SK-N-SH (cell line): ENCODE measurements at regions not wholly inside any gene's neighbourhood (a gene's known extent, or its start where the extent isn't known, plus 50 kb on each side); places are given as distances from the start of the nearest gene placed in this dataset.

ENCODE experiments used
- CTCF ChIA-PET: fragments of 300-600, 350-600 bp; formaldehyde crosslinking; extraction: SDS; loops from one replicate; lab custom pipeline; 2021; lab: Yijun Ruan, JAX
- POLR2A ChIA-PET: fragments of 350-600 bp; sonication (Branson Sonifier 250); formaldehyde crosslinking; extraction: SDS; loops from one replicate; lab custom pipeline; 2020; ENCODE audit warnings: antibody characterized with exemption, inconsistent platforms; lab: Yijun Ruan, JAX
- DNase-seq: peaks from one replicate; pipeline ENCODE4 v3.0.0; 2012
- H2AFZ ChIP-seq: fragments of 200-600 bp; sonication (generic); 2 replicates; pipeline ENCODE4 v1.8.1; 2016; ENCODE audit warnings: antibody characterized with exemption, mild to moderate bottlenecking, low read depth
- H3F3A ChIP-seq: fragments of 200-600 bp; sonication (generic); replicated peaks from 2 replicates; pipeline ENCODE3; 2016; ENCODE audit warnings: antibody characterized with exemption, mild to moderate bottlenecking; ENCODE audit not compliant: insufficient read depth
- H3K27ac ChIP-seq, 2 experiments: fragments of 200-500 bp in 1 of 2; fragments of 200-600 bp in 1 of 2; sonication (Bioruptor generic) in 1 of 2; sonication (generic), shearing (Covaris generic) in 1 of 2; 2 replicates each; pipeline versions ENCODE4 v1.5.1 to v1.6.1; 2014 to 2016; ENCODE audit warnings: low read depth in 2 of 2, inconsistent platforms in 1 of 2, low read length in 1 of 2, mild to moderate bottlenecking in 1 of 2, mixed read lengths in 1 of 2
- H3K27me3 ChIP-seq: fragments of 200-600 bp; sonication (generic), shearing (Covaris generic); 2 replicates; pipeline ENCODE4 v1.6.1; 2016; ENCODE audit warnings: mixed run types; ENCODE audit not compliant: insufficient read depth
- H3K36me3 ChIP-seq, 2 experiments: fragments of 200-500 bp in 1 of 2; fragments of 200-600 bp in 1 of 2; sonication (Bioruptor generic) in 1 of 2; sonication (generic) in 1 of 2; replicated peaks in 1 of 2; 2 replicates each; pipeline versions ENCODE3 to v1.5.1; 2014 to 2016; ENCODE audit warnings: low read length in 1 of 2, mild to moderate bottlenecking in 1 of 2; ENCODE audit not compliant: insufficient read depth in 2 of 2, control insufficient read depth in 1 of 2
- H3K4me1 ChIP-seq, 2 experiments: fragments of 200-500 bp in 1 of 2; fragments of 200-600 bp in 1 of 2; sonication (Bioruptor generic) in 1 of 2; sonication (generic), shearing (Covaris generic) in 1 of 2; 2 replicates each; pipeline versions ENCODE4 v1.5.1 to v1.6.1; 2014 to 2016; ENCODE audit warnings: low read depth in 1 of 2, low read length in 1 of 2, mixed run types in 1 of 2; ENCODE audit not compliant: insufficient read depth in 2 of 2, control insufficient read depth in 1 of 2
- H3K4me2 ChIP-seq: fragments of 200-600 bp; sonication (generic), shearing (Covaris generic); 2 replicates; pipeline ENCODE4 v1.6.1; 2017; ENCODE audit warnings: mixed run types
- H3K4me3 ChIP-seq, 2 experiments: fragments of 200-500 bp in 1 of 2; fragments of 200-600 bp in 1 of 2; sonication (Bioruptor generic) in 1 of 2; sonication (generic), shearing (Covaris generic) in 1 of 2; 2 replicates each; pipeline versions ENCODE4 v1.5.1 to v1.8.1; 2014 to 2016; ENCODE audit warnings: low read depth in 2 of 2, inconsistent platforms in 1 of 2, low read length in 1 of 2, mild to moderate bottlenecking in 1 of 2, mixed read lengths in 1 of 2, moderate library complexity in 1 of 2
- H3K79me2 ChIP-seq: fragments of 200-600 bp; sonication (generic); 2 replicates; pipeline ENCODE4 v1.8.1; 2017; ENCODE audit warnings: mild to moderate bottlenecking; ENCODE audit not compliant: insufficient read depth
- H3K9ac ChIP-seq: fragments of 200-600 bp; sonication (generic); 2 replicates; pipeline ENCODE4 v1.6.1; 2017; ENCODE audit warnings: mixed run types
- H3K9me2 ChIP-seq: fragments of 200-600 bp; sonication (generic); 2 replicates; pipeline ENCODE4 v1.6.1; 2017; ENCODE audit warnings: mixed run types
- H3K9me3 ChIP-seq: fragments of 200-600 bp; sonication (generic); 2 replicates; pipeline ENCODE4 v1.6.1; 2017; ENCODE audit warnings: mixed run types, mild to moderate bottlenecking, moderate library complexity
- H4K20me1 ChIP-seq: fragments of 200-600 bp; sonication (generic); 2 replicates; pipeline ENCODE4 v1.6.1; 2017; ENCODE audit warnings: mild to moderate bottlenecking, mixed run types; ENCODE audit not compliant: insufficient read depth
- CHD2 ChIP-seq: fragments of 150-350 bp; IDR thresholded peaks from 2 replicates; pipeline ENCODE4 v1.6.1; 2018; ENCODE audit warnings: low read length; ENCODE audit not compliant: partially characterized antibody
- CTCF ChIP-seq: fragments of 200-600 bp; sonication (generic); IDR thresholded peaks from 2 replicates; pipeline ENCODE4 v1.6.1; 2017; ENCODE audit warnings: antibody characterized with exemption, mild to moderate bottlenecking, moderate library complexity
- ELF1 ChIP-seq: IDR thresholded peaks from 2 replicates; pipeline ENCODE4 v1.4.0; 2012
- EZH2phosphoT487 ChIP-seq: fragments of 200-600 bp; sonication (generic); IDR thresholded peaks from 2 replicates; pipeline ENCODE4 v1.6.1; 2017; ENCODE audit warnings: low read depth, mixed run types, mild to moderate bottlenecking, antibody characterized with exemption, moderate library complexity, borderline replicate concordance
- FOSL2 ChIP-seq: IDR thresholded peaks from 2 replicates; pipeline ENCODE4 v1.4.0; 2012; ENCODE audit warnings: low read depth, mild to moderate bottlenecking, moderate library complexity, borderline replicate concordance
- FOXJ3 ChIP-seq: sonication (generic); formaldehyde crosslinking; IDR thresholded peaks from 2 replicates; pipeline ENCODE4 v1.5.1; 2020; ENCODE audit warnings: mild to moderate bottlenecking, missing genetic modification reagents
- GATA2 ChIP-seq: sonication (generic); formaldehyde crosslinking; IDR thresholded peaks from 2 replicates; pipeline ENCODE4 v1.5.0; 2020; ENCODE audit warnings: mild to moderate bottlenecking, missing genetic modification reagents
- JUND ChIP-seq: IDR thresholded peaks from 2 replicates; pipeline ENCODE4 v1.4.0; 2012
- MXI1 ChIP-seq: IDR thresholded peaks from 2 replicates; pipeline ENCODE4 v1.6.1; 2012; ENCODE audit warnings: mild to moderate bottlenecking, low read depth, low read length, improper control_type of control experiment
- NRF1 ChIP-seq: IDR thresholded peaks from 2 replicates; pipeline ENCODE4 v1.6.1; 2012; ENCODE audit warnings: low read depth, mild to moderate bottlenecking, low read length
- PBX3 ChIP-seq: IDR thresholded peaks from 2 replicates; pipeline ENCODE4; 2012
- RXRA ChIP-seq: IDR thresholded peaks from 2 replicates; pipeline ENCODE4 v1.4.0; 2012; ENCODE audit warnings: low read depth, mild to moderate bottlenecking, borderline replicate concordance
- TEAD4 ChIP-seq: IDR thresholded peaks from 2 replicates; pipeline ENCODE4 v1.4.0; 2012; ENCODE audit warnings: mild to moderate bottlenecking, borderline replicate concordance; ENCODE audit not compliant: insufficient read depth
- USF1 ChIP-seq: IDR thresholded peaks from 2 replicates; pipeline ENCODE4 v1.4.0; 2012; ENCODE audit warnings: low read depth, borderline replicate concordance
- ZBTB33 ChIP-seq: IDR thresholded peaks from 2 replicates; pipeline ENCODE4 v1.4.0; 2012; ENCODE audit warnings: low read depth, borderline replicate concordance
- WGBS: methylation state at CpG from one replicate; pipeline ENCODE4 v1.1.6; 2017; ENCODE audit warnings: low lambda C conversion rate; 5-methylcytosine and 5-hydroxymethylcytosine counted together
- TF ChIP-seq, protein P1 (sequence below): fragments of 150-350 bp; IDR thresholded peaks from 2 replicates; pipeline ENCODE4 v1.6.1; 2017; ENCODE audit warnings: antibody characterized with exemption, low read length, low read depth, borderline replicate concordance
- TF ChIP-seq, protein P2 (sequence below): IDR thresholded peaks from 2 replicates; pipeline ENCODE4 v1.4.0; 2012; ENCODE audit warnings: low read depth

DNA sequence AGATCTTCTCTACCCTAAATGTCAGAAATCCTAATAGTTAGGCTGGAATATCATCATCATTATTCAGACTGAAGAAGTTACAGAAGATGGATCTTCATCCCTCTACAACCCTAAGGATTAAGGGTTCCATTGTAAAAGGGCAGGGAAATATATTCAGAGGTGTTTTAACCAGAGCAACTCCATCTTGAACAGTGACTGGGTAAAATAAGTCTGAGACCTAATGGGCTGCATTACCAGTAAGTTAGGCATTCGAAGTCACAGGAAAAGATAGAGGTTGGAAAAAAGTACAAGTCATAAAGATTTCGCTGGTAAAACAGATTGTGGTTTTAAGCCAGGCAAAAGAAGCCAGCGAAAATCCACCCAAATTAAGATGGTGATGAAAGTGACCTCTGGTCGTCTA, 968.7 kb downstream of the CNTNAP5 start:
- Histone ChIP-seq H3K36me3 (no peaks in the 10 kb centered on the region), H3K9ac (no peak overlapping the region), H3K27me3 (no peaks in the 10 kb centered on the region)
- TF ChIP-seq JUND (no peak), EZH2phosphoT487 (no peak), ELF1 (no peak), CHD2 (no peak), GATA2 (CRISPR knock-in tag) (no peak), USF1 (no peak), PBX3 (no peak), MXI1 (no peak)
- TF ChIP-seq, all 33 proteins: peak for 0
- Histone ChIP-seq H3K4me3 (no peak overlapping the region), H3F3A (no peaks in the 10 kb centered on the region), H3K27ac (no peak overlapping the region), H3K4me2 (no peak overlapping the region), H3K79me2 (no peaks in the 10 kb centered on the region), H3K9me2 (no peaks in the 10 kb centered on the region), H3K4me1 (no peaks in the 10 kb centered on the region), H2AFZ (no peak overlapping the region), H4K20me1 (no peaks in the 10 kb centered on the region), H3K9me3 (no peaks in the 10 kb centered on the region)
- 5% methylated on average over 4 of the region's 4 CpGs for WGBS
- ChIA-PET CTCF (no interaction called here), POLR2A (no interaction called here)
- no peak for DNase-seq

DNA sequence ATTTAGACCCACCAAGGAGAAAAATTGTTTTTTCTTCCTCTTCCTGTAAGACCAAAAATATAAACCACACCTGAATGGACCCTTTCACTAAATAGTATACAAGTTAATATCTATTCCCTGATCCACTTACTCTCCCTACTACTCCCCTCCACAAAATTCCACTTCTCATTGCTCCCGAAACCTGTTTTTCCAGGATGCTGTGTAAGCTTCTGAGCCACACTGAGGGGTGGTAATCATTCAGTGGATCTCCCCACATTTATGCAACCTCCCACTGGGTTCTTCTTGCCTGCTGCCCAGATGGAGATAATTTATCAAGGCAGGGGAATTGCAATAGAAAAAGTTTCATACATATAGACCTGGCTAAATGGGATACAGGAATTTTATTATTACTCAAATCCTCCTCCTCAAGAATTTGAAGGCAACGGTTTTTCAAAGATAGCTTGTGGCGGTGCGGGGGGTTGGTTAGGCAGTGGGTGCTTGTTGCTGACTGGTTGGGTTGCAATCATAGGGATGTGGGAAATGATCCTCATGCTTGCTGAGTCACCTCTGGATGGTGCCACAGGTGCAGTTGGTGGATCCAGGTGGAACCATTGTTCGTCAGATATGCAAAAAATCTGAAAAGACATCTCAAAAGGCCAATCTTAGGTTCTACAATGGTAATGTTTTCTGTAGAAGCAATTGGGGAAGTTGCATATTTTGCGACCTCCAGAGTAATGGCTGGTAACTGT, 970.3 kb downstream of the CNTNAP5 start:
- Histone ChIP-seq H3K4me1 (no peaks in the 10 kb centered on the region), H3K9me2 (no peaks in the 10 kb centered on the region), H3K79me2 (no peaks in the 10 kb centered on the region), H3K9me3 (no peaks in the 10 kb centered on the region), H3K4me3 (no peak overlapping the region), H3K9ac (no peak overlapping the region), H3F3A (no peaks in the 10 kb centered on the region), H4K20me1 (no peaks in the 10 kb centered on the region), H2AFZ (no peak overlapping the region), H3K27me3 (no peaks in the 10 kb centered on the region), H3K36me3 (no peaks in the 10 kb centered on the region), H3K27ac (no peak overlapping the region), H3K4me2 (no peak overlapping the region)
- WGBS, result 19% methylated on average over 6 of the region's 6 CpGs
- no peak for DNase-seq
- POLR2A ChIA-PET, result no interaction called here
- CTCF ChIA-PET, result no interaction called here
- TF ChIP-seq NRF1 (no peak), USF1 (no peak), FOXJ3 (CRISPR knock-in tag) (no peak), ELF1 (no peak), FOSL2 (no peak), CHD2 (no peak), ZBTB33 (no peak), TEAD4 (no peak), RXRA (no peak), PBX3 (no peak), CTCF (no peak)
- TF ChIP-seq, protein P1, sequence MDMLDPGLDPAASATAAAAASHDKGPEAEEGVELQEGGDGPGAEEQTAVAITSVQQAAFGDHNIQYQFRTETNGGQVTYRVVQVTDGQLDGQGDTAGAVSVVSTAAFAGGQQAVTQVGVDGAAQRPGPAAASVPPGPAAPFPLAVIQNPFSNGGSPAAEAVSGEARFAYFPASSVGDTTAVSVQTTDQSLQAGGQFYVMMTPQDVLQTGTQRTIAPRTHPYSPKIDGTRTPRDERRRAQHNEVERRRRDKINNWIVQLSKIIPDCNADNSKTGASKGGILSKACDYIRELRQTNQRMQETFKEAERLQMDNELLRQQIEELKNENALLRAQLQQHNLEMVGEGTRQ, result no peak
- TF ChIP-seq, protein P2, sequence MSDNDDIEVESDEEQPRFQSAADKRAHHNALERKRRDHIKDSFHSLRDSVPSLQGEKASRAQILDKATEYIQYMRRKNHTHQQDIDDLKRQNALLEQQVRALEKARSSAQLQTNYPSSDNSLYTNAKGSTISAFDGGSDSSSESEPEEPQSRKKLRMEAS, result no peak
